CD4-positive, alpha-beta T cell treated with Interleukin-1 beta for 1 hour (primary cell): ENCODE measurements at regions not wholly inside any gene's neighbourhood (a gene's known extent, or its start where the extent isn't known, plus 50 kb on each side); places are given as distances from the start of the nearest gene placed in this dataset.
"Not testable (repeated sequence)": the region's sequence is repeated elsewhere in the genome, so short reads cannot be mapped to it uniquely, and the experiment has no call there.

Source experiments
- DNase-seq, 2 donors: peaks; one replicate each; pipeline ENCODE4 v3.0.0-alpha.2; 2020 to 2022

- DNase-seq, result not testable (repeated sequence)
Observed at GRCh38 chr4:49510238-49510637, 524.2 kb downstream of the CWH43 start.

- not testable (repeated sequence) for DNase-seq
Observed at GRCh38 chr4:49511353-49511752, 525.3 kb downstream of the CWH43 start.

- DNase-seq, result not testable (repeated sequence)
Observed at GRCh38 chr4:49511881-49512491, 525.9 kb downstream of the CWH43 start.

DNA sequence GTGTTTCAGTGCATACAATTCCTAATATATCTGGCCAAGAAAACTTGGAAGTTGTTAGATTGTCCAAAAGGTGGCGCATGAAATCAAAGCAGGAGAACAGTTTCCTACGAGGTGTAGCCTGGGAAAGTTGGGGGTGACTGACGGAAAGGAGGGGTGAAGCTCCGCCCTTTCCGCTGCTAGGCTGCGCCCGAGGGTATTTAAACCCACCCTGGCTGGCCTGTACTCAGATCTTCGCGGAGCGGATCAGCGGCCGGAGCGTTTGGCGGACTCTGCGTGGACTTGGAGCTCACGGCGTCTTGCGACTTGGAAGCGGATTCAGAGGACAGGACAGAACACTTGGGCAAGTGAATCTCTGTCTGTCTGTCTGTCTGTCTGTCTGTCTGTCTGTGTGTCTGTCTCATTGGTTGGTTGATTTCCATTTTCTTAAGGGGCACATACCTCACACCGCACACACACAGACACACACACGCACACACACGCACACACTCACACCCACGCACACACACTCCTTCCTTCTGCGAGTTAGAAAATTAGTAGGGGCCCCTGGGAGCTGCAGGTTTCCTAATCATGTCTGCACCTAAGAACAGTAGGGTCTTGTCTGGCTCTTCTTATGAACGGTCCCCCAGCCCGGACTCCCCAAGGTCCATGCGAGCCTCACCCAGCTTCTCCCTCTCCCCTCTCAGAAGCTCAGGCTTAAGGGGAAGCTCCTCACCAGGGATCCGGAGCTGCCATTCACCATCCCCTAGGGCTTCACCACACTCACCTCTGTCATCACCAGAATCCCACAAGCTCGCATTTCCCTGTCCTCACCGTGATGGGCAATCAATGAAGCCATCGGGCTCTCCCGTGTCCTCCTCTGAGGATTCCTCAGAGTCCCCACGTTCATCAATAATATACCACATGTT lies 526.8 kb downstream of the CWH43 start:
- DNase-seq, result not testable (repeated sequence)

DNA sequence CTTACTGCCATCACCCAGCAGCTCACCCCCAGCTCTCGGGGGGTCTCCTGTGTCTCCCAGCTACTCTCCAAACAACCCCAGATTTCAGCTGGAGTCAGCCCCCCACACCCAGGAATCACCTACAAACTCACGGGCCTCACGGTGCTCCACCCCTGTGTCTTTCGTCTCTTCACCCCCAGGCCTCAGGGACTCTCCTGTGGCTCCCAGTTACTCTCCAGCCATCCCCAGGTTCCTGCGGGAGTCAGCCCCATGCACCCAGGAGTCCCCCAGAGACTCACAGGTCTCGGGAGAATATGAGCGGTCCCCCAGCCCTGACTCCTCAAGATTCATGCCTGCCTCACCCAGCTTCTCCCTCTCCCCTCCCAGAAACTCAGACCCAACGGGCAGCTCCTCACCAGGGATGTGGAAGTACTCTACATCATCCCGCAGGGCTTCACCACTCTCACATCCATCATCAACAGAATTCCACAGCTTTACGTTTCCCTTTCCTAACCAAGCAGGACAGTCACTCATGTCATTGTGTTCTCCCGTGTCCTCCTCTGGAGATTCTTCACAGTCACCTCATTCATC lies 527.6 kb downstream of the CWH43 start:
- DNase-seq, result not testable (repeated sequence)

DNA sequence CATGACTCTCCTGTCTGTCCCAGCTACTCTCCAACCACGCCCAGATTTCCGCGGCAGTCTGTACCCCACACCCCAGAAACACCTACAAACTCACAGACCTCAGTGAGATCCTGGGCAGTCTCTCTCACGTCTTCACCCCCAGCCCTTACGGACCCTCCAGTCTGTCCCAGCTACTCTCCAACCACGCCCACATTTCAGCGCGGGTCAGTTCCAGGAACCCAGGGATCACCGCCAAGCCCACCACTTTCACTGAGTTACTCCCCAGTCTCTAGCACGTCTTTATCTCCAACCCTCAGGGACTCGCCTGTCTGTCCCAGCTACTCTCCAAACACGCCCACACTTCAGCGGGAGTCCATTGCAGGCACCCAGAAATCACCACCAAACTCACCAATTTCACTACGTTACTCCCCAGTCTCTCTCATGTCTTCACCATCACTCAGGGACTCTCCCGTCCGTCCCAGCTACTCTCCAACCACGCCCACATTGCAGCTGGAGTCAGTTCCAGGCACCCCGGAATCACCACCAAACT lies 528.2 kb downstream of the CWH43 start:
- DNase-seq, result peak in 1 of 2 donors; percentile 13

DNA sequence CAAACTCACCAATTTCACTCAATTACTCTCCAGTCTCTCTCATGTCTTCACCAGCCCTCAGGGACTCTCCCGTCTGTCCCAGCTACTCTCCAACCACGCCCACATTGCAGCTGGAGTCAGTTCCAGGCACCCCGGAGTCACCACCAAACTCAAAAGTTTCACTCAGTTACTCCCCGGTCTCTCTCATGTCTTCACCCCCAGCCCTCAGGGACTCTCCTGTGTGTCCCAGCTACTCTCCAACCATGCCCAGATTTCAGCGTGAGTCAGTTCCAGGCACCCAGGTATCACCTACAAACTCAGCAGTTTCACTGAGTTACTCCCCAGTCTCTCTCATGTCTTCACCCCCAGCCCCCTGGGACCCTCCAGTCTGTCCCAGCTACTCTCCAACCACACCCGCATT lies 528.8 kb downstream of the CWH43 start:
- not testable (repeated sequence) for DNase-seq

- DNase-seq, result not testable (repeated sequence)
Observed at GRCh38 chr4:49515241-49515640, 529.2 kb downstream of the CWH43 start.

DNA sequence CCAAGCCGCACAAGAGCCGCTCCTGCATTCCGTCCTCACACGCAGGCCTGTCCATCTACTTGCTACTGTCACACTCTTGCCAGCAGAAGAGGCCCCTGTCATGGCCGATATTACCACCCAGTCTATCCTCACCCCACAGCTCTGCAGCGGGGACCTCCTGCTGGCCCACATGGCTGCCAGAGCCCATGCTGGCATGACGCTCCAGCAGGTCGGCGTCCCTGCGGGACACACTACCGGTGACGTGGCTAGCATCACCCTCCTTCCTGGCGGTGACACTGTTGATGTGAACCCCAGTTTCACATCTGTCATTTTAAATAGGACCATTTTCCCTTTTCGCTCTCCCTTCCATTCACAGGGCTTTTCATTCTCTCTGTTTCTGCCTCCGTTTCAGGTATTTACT lies 530.0 kb downstream of the CWH43 start:
- not testable (repeated sequence) for DNase-seq

GRCh38 chr4:49516796-49517195 lies 530.7 kb downstream of the CWH43 start:
- DNase-seq, result no peak

- not testable (repeated sequence) for DNase-seq
Observed at GRCh38 chr4:49517485-49518205, 531.6 kb downstream of the CWH43 start.

DNA sequence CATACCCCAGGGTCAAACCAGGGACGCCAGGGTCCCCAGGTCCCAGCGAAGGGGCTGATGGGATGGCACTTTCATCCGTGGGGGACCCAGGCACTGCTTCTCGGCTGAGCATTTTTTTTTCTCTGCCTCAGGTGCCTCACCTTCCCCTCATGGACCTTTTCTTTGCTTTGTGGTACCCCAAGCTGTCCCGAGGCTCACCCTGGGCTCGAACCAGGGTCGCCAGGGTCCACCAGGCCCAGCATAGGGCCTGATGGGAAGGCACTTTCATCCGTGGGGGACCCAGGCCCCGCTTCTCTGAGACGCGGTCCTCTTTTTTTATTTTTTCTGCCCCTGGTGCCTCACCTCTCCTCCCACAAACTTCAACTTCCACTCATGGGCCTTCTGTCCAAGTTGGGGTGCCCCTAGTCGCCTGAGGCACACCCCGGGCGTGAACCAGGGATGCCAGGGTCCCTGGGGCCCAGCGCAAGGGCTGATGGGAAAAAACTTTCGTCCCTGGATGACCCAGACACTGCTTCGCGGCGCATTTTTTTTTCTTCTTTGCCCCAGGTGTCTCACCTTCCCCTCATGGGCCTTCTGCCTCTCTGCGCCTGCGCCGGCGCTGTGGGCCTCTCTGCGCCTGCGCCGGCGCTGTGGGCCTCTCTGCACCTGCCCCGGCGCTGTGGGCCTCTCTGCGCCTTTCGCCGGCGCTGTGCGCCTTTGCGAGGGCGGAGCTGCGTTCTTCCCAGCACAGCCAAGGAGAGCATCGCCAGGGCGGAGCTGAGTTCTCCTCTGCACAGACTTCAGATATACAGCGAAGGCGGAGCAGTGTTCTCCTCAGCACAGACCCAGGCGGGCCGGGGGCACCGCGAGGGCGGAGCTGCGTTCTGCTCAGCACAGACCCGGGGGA lies 533.3 kb downstream of the CWH43 start:
- not testable (repeated sequence) for DNase-seq

DNA sequence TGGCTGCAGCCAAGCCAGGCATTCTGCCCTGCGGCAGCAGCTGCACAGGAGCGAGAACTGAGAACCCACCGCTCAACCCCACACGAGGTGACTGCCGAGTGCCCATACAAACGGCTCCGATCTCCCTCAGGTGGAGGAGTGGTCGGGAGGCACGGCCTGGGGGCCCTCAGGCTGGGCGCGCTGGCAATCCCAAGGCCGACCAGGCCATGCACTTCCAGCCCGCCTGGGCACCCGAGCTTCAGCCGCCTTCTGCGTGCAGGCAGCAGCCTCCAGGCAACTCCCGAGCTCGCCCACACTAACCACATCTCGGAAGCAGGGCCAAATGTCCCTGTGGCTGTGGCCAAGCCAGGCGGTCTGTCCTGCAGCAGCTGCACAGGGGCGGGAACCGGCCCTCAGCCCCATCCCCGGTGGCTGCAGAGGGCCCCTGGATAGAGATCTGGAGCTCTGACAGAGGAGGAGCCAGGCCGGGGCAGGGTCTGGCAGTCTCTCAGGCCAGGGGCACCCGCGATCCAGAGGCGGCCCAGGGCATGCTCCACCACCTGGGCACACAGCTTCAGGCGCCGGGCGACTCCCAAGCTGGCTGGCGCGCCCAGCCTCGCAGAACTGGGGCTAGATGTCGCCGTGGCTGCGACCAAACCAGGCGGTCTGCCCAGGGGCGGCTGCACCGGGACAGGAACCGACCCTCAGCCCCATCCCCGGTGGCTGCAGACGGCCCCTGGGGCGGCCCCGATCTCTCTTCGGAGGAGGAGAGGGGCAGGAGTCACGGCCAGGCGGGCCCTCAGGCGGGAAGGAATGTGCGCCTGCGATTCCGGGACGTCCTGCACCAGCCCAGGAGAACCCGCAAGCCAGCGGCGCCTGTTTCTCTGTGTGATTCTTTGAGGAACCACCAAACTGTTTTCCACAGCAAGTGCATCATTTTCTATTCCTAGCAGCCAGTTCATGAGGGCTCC lies 538.0 kb downstream of the CWH43 start:
- DNase-seq, result not testable (repeated sequence)

GRCh38 chr4:49558916-49559676 lies 573.0 kb downstream of the CWH43 start:
- not testable (repeated sequence) for DNase-seq

GRCh38 chr4:49560131-49560816 lies 574.2 kb downstream of the CWH43 start:
- not testable (repeated sequence) for DNase-seq

GRCh38 chr4:49560883-49561282 lies 574.8 kb downstream of the CWH43 start:
- not testable (repeated sequence) for DNase-seq

GRCh38 chr4:49570248-49570647 lies 584.2 kb downstream of the CWH43 start:
- not testable (repeated sequence) for DNase-seq

- DNase-seq, result not testable (repeated sequence)
Observed at GRCh38 chr4:49573666-49574215, 587.7 kb downstream of the CWH43 start.

DNA sequence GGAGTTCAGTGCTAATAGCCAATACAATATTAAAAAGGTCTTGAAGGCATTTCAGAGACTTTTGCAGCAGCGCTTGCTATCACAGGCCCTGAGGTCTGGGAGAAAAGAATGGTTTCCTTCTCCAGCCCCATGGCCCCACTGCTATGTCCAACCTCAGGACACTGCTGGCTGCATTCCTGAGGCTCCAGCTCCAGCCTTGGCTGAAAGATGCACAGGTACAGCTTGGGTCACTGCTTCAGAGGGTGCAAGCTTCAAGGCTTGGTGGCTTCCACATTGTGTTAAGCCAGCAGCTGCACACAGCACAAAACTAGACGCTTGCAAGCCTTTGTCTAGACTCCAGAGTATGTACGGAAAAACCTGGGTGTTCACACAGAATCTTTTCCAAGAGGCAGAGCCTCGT lies 589.2 kb downstream of the CWH43 start:
- not testable (repeated sequence) for DNase-seq
